ENCODE measurements at regions not wholly inside any gene's neighbourhood (a gene's known extent, or its start where the extent isn't known, plus 50 kb on each side); places are given as distances from the start of the nearest gene placed in this dataset.
"Not testable (repeated sequence)": the region's sequence is repeated elsewhere in the genome, so short reads cannot be mapped to it uniquely, and the experiment has no call there.

- H3K4me3 ChIP-seq (ENCODE audit: low read depth, low read length, poor library complexity, severe bottlenecking), result no peak overlapping the region
- no peak overlapping the region for H2AFZ ChIP-seq (ENCODE audit: low read length)
- H3K27ac ChIP-seq (ENCODE audit: low read depth, low read length, poor library complexity, severe bottlenecking), result no peak overlapping the region
- no peak for TF ChIP-seq EZH2phosphoT487 (IDR thresholded peaks at IDR 0.05; ENCODE audit: borderline replicate concordance, low read depth, low read length)
- peak; percentile 27; the same call in 1 of the 2 replicates for TF ChIP-seq CTCF (conservative IDR thresholded peaks at IDR 0.05; ENCODE audit: low read length)
- no peaks in the 10 kb centered on the region for H3K36me3 ChIP-seq (ENCODE audit: insufficient read depth, low read length)
- no peaks in the 10 kb centered on the region for H3K9me3 ChIP-seq (ENCODE audit: low read length)
- H3K9me2 ChIP-seq (ENCODE audit: insufficient read depth, low read length), result no peaks in the 10 kb centered on the region
- ChIA-PET CTCF (ENCODE audit: unreplicated experiment) (no interaction called here), POLR2A (no interaction called here)
- intact Hi-C loops (cut with micrococcal nuclease; ENCODE audit: unreplicated experiment), result no loop called here
- DNase-seq (ENCODE audit: low spot score), result no peak
- no TSS peak for BruUV-seq (replicated peaks)
- no peaks in the 10 kb centered on the region for H3K79me2 ChIP-seq (ENCODE audit: insufficient read depth, low read depth, low read length)
- no peak overlapping the region for H3K4me2 ChIP-seq (ENCODE audit: low read length)
- H3K4me1 ChIP-seq (ENCODE audit: insufficient read depth, low read length, poor library complexity, severe bottlenecking), result no peaks in the 10 kb centered on the region
- no peaks in the 10 kb centered on the region for H4K20me1 ChIP-seq (ENCODE audit: insufficient read depth, low read length)
These were observed 259.7 kb upstream of the MSX2 start for GRCh38 chr5:174464504-174465165.

GRCh38 chr5:174471528-174471927 lies 252.9 kb upstream of the MSX2 start:
- intact Hi-C loops (cut with micrococcal nuclease; ENCODE audit: unreplicated experiment); H3K4me1 ChIP-seq (ENCODE audit: insufficient read depth, low read length, poor library complexity, severe bottlenecking); CTCF ChIA-PET (ENCODE audit: unreplicated experiment); H3K36me3 ChIP-seq (ENCODE audit: insufficient read depth, low read length); H3K9me2 ChIP-seq (ENCODE audit: insufficient read depth, low read length); H3K79me2 ChIP-seq (ENCODE audit: insufficient read depth, low read depth, low read length); H3K27ac ChIP-seq (ENCODE audit: low read depth, low read length, poor library complexity, severe bottlenecking); H3K4me2 ChIP-seq (ENCODE audit: low read length); POLR2A ChIA-PET; H3K9me3 ChIP-seq (ENCODE audit: low read length); H2AFZ ChIP-seq (ENCODE audit: low read length); DNase-seq (ENCODE audit: low spot score); H4K20me1 ChIP-seq (ENCODE audit: insufficient read depth, low read length); H3K4me3 ChIP-seq (ENCODE audit: low read depth, low read length, poor library complexity, severe bottlenecking); BruUV-seq (replicated peaks): not testable (repeated sequence)

GRCh38 chr5:174472956-174473355 lies 251.4 kb upstream of the MSX2 start:
- TF ChIP-seq CTCF (conservative IDR thresholded peaks at IDR 0.05; ENCODE audit: low read length), result no peak
- TF ChIP-seq EZH2phosphoT487 (IDR thresholded peaks at IDR 0.05; ENCODE audit: borderline replicate concordance, low read depth, low read length), result no peak
- BruUV-seq (replicated peaks), result no TSS peak
- intact Hi-C loops (cut with micrococcal nuclease; ENCODE audit: unreplicated experiment), result no loop called here
- H3K36me3 ChIP-seq (ENCODE audit: insufficient read depth, low read length), result no peaks in the 10 kb centered on the region
- H3K4me3 ChIP-seq (ENCODE audit: low read depth, low read length, poor library complexity, severe bottlenecking), result no peak overlapping the region
- no peaks in the 10 kb centered on the region for H3K9me3 ChIP-seq (ENCODE audit: low read length)
- no peak overlapping the region for H2AFZ ChIP-seq (ENCODE audit: low read length)
- DNase-seq (ENCODE audit: low spot score), result no peak
- H4K20me1 ChIP-seq (ENCODE audit: insufficient read depth, low read length), result no peaks in the 10 kb centered on the region
- POLR2A ChIA-PET, result no interaction called here
- H3K4me1 ChIP-seq (ENCODE audit: insufficient read depth, low read length, poor library complexity, severe bottlenecking), result no peaks in the 10 kb centered on the region
- H3K9me2 ChIP-seq (ENCODE audit: insufficient read depth, low read length), result no peaks in the 10 kb centered on the region
- H3K27ac ChIP-seq (ENCODE audit: low read depth, low read length, poor library complexity, severe bottlenecking), result no peak overlapping the region
- H3K79me2 ChIP-seq (ENCODE audit: insufficient read depth, low read depth, low read length), result no peaks in the 10 kb centered on the region
- no peak overlapping the region for H3K4me2 ChIP-seq (ENCODE audit: low read length)
- CTCF ChIA-PET (ENCODE audit: unreplicated experiment), result no interaction called here

GRCh38 chr5:174476001-174476400 lies 248.4 kb upstream of the MSX2 start:
- H3K9me2 ChIP-seq (ENCODE audit: insufficient read depth, low read length); H3K36me3 ChIP-seq (ENCODE audit: insufficient read depth, low read length); H4K20me1 ChIP-seq (ENCODE audit: insufficient read depth, low read length); H2AFZ ChIP-seq (ENCODE audit: low read length); H3K4me2 ChIP-seq (ENCODE audit: low read length); CTCF ChIA-PET (ENCODE audit: unreplicated experiment); H3K4me3 ChIP-seq (ENCODE audit: low read depth, low read length, poor library complexity, severe bottlenecking); H3K9me3 ChIP-seq (ENCODE audit: low read length); intact Hi-C loops (cut with micrococcal nuclease; ENCODE audit: unreplicated experiment); H3K4me1 ChIP-seq (ENCODE audit: insufficient read depth, low read length, poor library complexity, severe bottlenecking); H3K79me2 ChIP-seq (ENCODE audit: insufficient read depth, low read depth, low read length); POLR2A ChIA-PET; BruUV-seq (replicated peaks); DNase-seq (ENCODE audit: low spot score); H3K27ac ChIP-seq (ENCODE audit: low read depth, low read length, poor library complexity, severe bottlenecking): not testable (repeated sequence)

Measured in OCI-LY7 (cell line).